GM21576 (cell line): ENCODE measurements at regions not wholly inside any gene's neighbourhood (a gene's known extent, or its start where the extent isn't known, plus 50 kb on each side); places are given as distances from the start of the nearest gene placed in this dataset.

ENCODE experiments used
- ATAC-seq: cut with Tn5 transposase; IDR thresholded peaks from one replicate; pipeline ENCODE4 v1.9.1; 2021; ENCODE audit warnings: mild to moderate bottlenecking, moderate library complexity; ENCODE audit not compliant: unreplicated experiment

DNA sequence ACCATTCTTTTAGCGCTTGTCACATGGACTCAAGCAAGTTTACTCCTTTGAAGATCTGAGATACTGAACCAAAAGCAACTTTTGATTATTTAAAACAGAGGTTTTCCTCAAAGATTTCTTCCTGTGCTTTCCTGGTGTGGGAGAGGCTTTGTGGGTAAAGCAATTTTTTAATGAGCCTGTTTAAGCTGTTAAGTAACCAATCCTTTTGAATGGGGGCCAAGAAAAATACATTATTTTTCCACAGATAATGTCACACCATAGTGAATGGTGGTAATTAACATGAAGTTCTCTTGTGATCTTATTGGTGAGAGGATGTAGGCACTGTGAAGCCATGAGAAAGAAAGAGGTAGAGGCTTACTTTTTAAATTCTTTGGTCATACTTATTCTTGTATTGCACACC lies 55.8 kb upstream of the OBI1 start:
- no peak for ATAC-seq

DNA sequence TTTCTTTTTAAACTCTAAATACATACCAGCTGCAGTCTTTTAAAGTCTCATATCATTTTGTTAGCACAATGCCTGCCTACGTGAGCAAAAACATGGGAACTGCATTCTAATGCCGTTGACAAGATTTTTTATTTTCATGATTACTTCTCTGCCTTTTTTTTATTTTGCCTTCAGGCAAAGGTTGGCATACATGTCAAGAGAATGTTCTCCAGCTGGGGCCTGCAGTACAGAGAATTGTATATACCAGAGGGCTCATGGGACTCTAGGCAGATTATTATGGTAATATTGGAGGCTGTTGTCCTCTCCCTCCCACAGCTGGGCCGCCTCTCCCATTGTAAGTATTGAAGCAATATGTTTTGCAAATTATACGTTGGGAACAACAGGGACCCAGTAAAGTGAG lies 53.9 kb upstream of the OBI1 start:
- no peak for ATAC-seq

DNA sequence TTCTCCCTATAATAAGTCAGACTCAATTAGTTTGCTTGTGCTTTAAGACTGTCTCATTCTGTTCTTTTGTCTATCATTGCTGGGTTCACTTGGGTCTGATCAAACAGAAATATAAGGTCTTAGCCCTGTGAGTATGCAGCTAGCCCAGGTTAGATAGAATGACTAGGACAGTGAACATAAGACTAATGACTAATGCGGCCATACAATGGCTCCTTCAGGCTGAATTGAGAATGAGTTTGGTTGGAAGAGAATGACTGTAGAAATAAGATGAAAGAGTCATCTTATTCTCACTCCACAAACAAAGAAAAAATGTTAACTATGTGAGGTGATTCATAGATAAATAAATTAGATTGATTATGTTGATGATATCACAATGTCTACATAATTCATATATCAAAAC lies 50.1 kb upstream of the OBI1 start:
- ATAC-seq, result no peak
